ENCODE measurements at regions not wholly inside any gene's neighbourhood (a gene's known extent, or its start where the extent isn't known, plus 50 kb on each side); places are given as distances from the start of the nearest gene placed in this dataset.
"Not testable (repeated sequence)": the region's sequence is repeated elsewhere in the genome, so short reads cannot be mapped to it uniquely, and the experiment has no call there.

GRCh38 chr15:85254961-85255360 lies 125.4 kb upstream of the AKAP13 start:
- not testable (repeated sequence) for H3K4me1 ChIP-seq (ENCODE audit: control insufficient read depth, insufficient read depth, low read length); H3K9me3 ChIP-seq (ENCODE audit: control insufficient read depth, insufficient read depth, low read length); H3K9ac ChIP-seq (ENCODE audit: low read depth, low read length); H3K4me3 ChIP-seq (ENCODE audit: low read depth, low read length); H3K27ac ChIP-seq (ENCODE audit: low read depth, low read length); H3K36me3 ChIP-seq (ENCODE audit: control insufficient read depth, insufficient read depth, low read length); H3K27me3 ChIP-seq (ENCODE audit: control insufficient read depth, insufficient read depth, low read length)

- not testable (repeated sequence) for H3K27ac ChIP-seq (ENCODE audit: low read depth, low read length)
Measured at GRCh38 chr15:85255502-85255901, 124.9 kb upstream of the AKAP13 start.

DNA sequence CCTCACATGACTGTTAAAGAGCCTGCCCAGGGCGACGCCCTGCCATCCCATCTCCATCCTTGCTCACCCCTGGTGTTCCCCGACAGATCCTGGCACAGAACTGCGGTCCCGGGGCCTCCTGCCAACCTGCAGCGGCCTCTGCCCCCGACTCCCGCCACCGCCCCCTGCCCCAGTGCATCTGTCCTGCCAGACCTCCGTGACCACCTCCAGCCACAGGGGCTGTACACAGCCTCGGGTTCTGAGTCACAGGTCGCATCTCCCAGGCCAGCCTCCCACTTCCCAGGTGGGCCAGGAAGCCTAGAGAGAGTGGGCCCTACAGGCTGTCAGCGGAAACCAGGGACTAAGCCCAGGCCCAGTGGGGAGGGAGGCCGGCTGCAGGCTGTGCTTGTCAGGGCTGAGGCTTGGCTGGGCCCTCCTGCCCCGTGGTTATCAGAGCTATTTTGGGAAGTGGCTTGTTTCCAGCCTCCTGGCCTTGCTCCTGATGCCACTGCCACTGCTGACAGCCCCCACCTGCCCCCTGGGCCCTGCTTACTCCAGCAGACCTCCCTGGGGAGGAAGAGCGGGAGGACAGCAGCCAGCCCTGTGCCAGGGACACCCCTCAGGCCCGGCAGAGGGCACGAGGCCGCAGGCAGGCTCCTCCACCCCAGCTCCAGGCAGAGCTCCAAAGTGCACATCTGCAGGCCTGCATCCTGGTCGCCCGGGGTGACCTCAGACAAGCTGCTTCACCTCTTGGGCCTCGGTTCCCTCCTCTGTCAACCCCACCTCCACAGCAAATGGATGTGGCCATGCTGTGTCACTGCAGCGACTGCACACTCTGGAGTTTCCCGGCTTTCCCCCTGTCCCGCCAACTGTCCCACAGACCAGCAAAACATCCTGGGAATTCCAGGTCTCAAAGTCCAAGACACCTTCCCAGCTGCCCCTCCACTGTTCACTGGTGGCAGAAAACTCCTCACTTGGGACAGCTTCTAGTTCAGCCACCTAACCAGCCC lies 124.1 kb upstream of the AKAP13 start:
- H3K9ac ChIP-seq (ENCODE audit: low read depth, low read length); H3K4me1 ChIP-seq (ENCODE audit: control insufficient read depth, insufficient read depth, low read length); H3K36me3 ChIP-seq (ENCODE audit: control insufficient read depth, insufficient read depth, low read length); H3K27ac ChIP-seq (ENCODE audit: low read depth, low read length); H3K4me3 ChIP-seq (ENCODE audit: low read depth, low read length); H3K27me3 ChIP-seq (ENCODE audit: control insufficient read depth, insufficient read depth, low read length); H3K9me3 ChIP-seq (ENCODE audit: control insufficient read depth, insufficient read depth, low read length): not testable (repeated sequence)

More at GRCh38 chr15:85255502-85255901, 124.9 kb upstream of the AKAP13 start:
- not testable (repeated sequence) for H3K4me3 ChIP-seq (ENCODE audit: low read depth, low read length); H3K27me3 ChIP-seq (ENCODE audit: control insufficient read depth, insufficient read depth, low read length); H3K4me1 ChIP-seq (ENCODE audit: control insufficient read depth, insufficient read depth, low read length); H3K36me3 ChIP-seq (ENCODE audit: control insufficient read depth, insufficient read depth, low read length); H3K9me3 ChIP-seq (ENCODE audit: control insufficient read depth, insufficient read depth, low read length); H3K9ac ChIP-seq (ENCODE audit: low read depth, low read length)

DNA sequence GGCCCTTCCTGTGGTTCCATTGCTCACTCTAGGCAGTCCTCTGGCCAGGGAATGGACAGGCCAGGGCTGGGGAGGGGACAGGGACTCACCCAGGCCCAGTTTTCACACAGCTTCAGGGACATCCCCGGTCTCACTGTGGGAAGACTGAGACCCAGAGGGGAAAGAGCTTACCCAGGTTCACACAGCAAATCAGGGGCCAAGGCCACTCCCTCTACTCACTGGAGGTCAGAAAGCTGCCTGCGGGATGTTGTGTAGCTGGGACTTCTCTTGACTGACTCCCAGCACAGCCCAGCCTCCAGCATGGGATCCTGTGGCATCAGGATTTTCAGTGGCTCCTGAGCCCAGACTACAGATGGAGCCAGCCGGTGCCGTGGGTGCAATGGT lies 122.3 kb upstream of the AKAP13 start:
- H3K9ac ChIP-seq (ENCODE audit: low read depth, low read length); H3K4me1 ChIP-seq (ENCODE audit: control insufficient read depth, insufficient read depth, low read length); H3K36me3 ChIP-seq (ENCODE audit: control insufficient read depth, insufficient read depth, low read length); H3K27ac ChIP-seq (ENCODE audit: low read depth, low read length); H3K27me3 ChIP-seq (ENCODE audit: control insufficient read depth, insufficient read depth, low read length); H3K4me3 ChIP-seq (ENCODE audit: low read depth, low read length); H3K9me3 ChIP-seq (ENCODE audit: control insufficient read depth, insufficient read depth, low read length): not testable (repeated sequence)

DNA sequence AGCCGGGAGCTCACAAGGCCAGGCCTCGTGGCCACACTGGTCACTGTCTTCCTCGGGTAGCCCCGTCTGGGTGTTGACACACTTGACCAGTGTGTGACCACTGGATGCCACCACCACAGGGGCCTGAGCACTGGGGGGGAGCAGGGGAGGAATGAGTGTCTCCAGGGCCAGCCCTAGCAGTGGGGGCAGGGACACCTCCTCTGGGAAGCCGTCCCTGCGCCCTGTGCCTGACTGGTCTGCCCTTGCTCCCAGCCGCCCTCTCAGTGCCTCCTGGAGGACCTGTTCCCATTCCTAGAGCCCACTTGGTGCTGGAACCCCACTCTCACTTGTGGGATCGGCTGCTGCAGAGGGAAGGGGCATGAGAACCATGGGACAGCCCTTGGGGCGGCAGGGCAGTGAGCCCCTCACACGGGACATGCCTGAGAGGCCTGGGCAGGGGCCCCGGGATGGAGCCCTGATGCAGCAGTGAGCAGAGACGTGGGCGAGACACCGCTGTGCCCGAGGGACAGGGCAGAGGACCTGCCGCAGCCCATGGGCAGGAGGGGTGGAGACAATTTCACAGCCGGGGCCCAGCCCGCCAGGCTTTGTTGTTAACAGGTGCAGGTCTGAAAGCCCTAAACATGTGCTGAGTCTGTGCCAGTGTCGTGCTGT lies 121.7 kb upstream of the AKAP13 start:
- not testable (repeated sequence) for H3K9me3 ChIP-seq (ENCODE audit: control insufficient read depth, insufficient read depth, low read length); H3K27me3 ChIP-seq (ENCODE audit: control insufficient read depth, insufficient read depth, low read length); H3K4me3 ChIP-seq (ENCODE audit: low read depth, low read length); H3K27ac ChIP-seq (ENCODE audit: low read depth, low read length); H3K36me3 ChIP-seq (ENCODE audit: control insufficient read depth, insufficient read depth, low read length); H3K4me1 ChIP-seq (ENCODE audit: control insufficient read depth, insufficient read depth, low read length); H3K9ac ChIP-seq (ENCODE audit: low read depth, low read length)

DNA sequence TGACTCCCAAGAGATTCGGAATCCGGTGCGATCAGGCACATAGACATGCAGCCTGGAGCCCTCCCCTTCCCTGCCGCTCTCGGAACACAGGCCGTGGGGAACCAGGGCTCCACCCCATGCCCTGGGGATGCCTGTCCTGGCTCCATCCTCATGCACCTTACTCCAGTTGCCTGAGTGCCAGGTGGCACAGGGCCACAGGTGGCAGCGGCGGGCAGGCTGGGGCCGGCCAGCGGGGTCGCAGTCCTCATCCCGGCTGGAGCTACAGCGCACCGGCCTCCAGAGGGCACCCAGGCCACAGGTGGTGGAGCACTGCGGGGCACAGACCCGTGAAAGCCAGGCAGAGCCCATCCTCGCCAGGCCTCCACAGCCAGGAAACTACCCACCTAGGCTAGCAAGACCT lies 119.9 kb upstream of the AKAP13 start:
- not testable (repeated sequence) for H3K9ac ChIP-seq (ENCODE audit: low read depth, low read length); H3K4me1 ChIP-seq (ENCODE audit: control insufficient read depth, insufficient read depth, low read length); H3K27ac ChIP-seq (ENCODE audit: low read depth, low read length); H3K9me3 ChIP-seq (ENCODE audit: control insufficient read depth, insufficient read depth, low read length); H3K36me3 ChIP-seq (ENCODE audit: control insufficient read depth, insufficient read depth, low read length); H3K27me3 ChIP-seq (ENCODE audit: control insufficient read depth, insufficient read depth, low read length); H3K4me3 ChIP-seq (ENCODE audit: low read depth, low read length)

DNA sequence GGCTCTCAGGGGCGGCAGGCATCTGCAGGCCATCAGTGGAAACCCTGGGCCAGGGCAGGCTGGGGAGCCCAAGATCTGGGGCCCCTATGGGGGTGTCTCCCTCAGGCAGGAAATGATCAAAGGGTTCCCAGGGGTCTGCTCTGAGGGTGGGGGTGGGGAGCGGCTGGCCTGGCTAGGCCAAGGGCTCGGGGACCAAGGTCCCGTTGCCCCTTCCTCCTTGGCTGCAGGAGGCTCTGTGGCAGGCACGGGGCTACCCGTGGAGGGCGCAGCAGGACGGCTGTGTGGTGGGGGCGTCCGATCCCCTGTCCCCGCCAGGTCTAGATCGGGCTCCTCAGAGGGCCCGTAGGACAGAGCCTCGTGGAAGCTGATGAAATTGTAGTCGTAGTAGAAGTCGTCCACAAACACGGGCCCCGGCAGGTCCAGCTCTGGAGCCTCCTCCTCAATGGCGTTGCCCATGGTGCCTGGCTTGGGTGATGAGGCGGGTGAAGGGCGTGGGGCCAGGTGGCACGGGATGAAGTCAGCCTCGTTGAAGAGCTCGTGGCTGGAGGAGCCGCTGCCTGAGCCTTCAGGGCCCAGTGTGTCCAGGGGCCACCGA lies 117.8 kb upstream of the AKAP13 start:
- H3K27me3 ChIP-seq (ENCODE audit: control insufficient read depth, insufficient read depth, low read length); H3K4me1 ChIP-seq (ENCODE audit: control insufficient read depth, insufficient read depth, low read length); H3K9ac ChIP-seq (ENCODE audit: low read depth, low read length); H3K9me3 ChIP-seq (ENCODE audit: control insufficient read depth, insufficient read depth, low read length); H3K4me3 ChIP-seq (ENCODE audit: low read depth, low read length); H3K36me3 ChIP-seq (ENCODE audit: control insufficient read depth, insufficient read depth, low read length); H3K27ac ChIP-seq (ENCODE audit: low read depth, low read length): not testable (repeated sequence)

DNA sequence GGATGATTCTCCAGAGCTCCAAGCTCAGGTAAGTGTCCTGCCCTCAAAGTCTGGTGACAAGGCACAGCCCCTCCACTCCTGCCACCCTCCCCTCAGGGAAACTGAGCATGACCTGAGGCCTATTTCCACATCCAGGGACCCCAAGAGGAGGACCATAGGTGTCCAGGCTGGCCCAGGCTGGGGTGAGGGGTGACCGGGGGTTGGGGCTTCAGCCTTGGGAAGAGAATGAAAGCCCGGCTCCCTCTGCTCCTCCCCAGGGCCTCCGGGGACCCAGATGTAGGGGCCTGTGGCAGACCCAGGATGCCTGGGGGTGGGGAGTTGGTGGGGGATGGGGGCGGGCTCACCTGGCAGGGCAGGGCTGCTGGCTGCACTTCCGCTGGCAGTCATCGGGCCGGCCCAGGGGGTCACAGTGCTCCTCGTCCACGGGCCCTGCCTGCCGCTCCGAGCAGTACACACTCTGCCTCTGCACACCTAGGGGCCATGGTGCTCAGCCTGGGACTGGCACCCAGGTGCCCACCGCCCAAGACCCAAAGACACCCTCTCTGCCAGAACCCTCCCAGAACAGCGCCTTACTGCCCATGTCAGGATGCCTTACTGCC lies 116.5 kb upstream of the AKAP13 start:
- H3K27me3 ChIP-seq (ENCODE audit: control insufficient read depth, insufficient read depth, low read length); H3K4me1 ChIP-seq (ENCODE audit: control insufficient read depth, insufficient read depth, low read length); H3K27ac ChIP-seq (ENCODE audit: low read depth, low read length); H3K9ac ChIP-seq (ENCODE audit: low read depth, low read length); H3K36me3 ChIP-seq (ENCODE audit: control insufficient read depth, insufficient read depth, low read length); H3K9me3 ChIP-seq (ENCODE audit: control insufficient read depth, insufficient read depth, low read length); H3K4me3 ChIP-seq (ENCODE audit: low read depth, low read length): not testable (repeated sequence)

- H3K4me1 ChIP-seq (ENCODE audit: control insufficient read depth, insufficient read depth, low read length); H3K9ac ChIP-seq (ENCODE audit: low read depth, low read length); H3K9me3 ChIP-seq (ENCODE audit: control insufficient read depth, insufficient read depth, low read length); H3K27ac ChIP-seq (ENCODE audit: low read depth, low read length); H3K36me3 ChIP-seq (ENCODE audit: control insufficient read depth, insufficient read depth, low read length); H3K4me3 ChIP-seq (ENCODE audit: low read depth, low read length); H3K27me3 ChIP-seq (ENCODE audit: control insufficient read depth, insufficient read depth, low read length): not testable (repeated sequence)
Measured at GRCh38 chr15:85264614-85265190, 115.7 kb upstream of the AKAP13 start.

- not testable (repeated sequence) for H3K4me1 ChIP-seq (ENCODE audit: control insufficient read depth, insufficient read depth, low read length); H3K27ac ChIP-seq (ENCODE audit: low read depth, low read length); H3K36me3 ChIP-seq (ENCODE audit: control insufficient read depth, insufficient read depth, low read length); H3K9ac ChIP-seq (ENCODE audit: low read depth, low read length); H3K27me3 ChIP-seq (ENCODE audit: control insufficient read depth, insufficient read depth, low read length); H3K4me3 ChIP-seq (ENCODE audit: low read depth, low read length); H3K9me3 ChIP-seq (ENCODE audit: control insufficient read depth, insufficient read depth, low read length)
Measured at GRCh38 chr15:85267158-85267857, 113.1 kb upstream of the AKAP13 start.

Measured in HUES48 (cell line).